ENCODE measurements at regions not wholly inside any gene's neighbourhood (a gene's known extent, or its start where the extent isn't known, plus 50 kb on each side); places are given as distances from the start of the nearest gene placed in this dataset.
A peak's percentile ranks its signal among the peaks of the same experiment; 100 is the strongest.

- DNase-seq (ENCODE audit: low read depth in 3 of 3) = peak in 2 of 3 experiments; percentile 31 to 47
Observed at GRCh38 chr13:40190641-40191100, 475.8 kb downstream of the FOXO1 start.

DNA sequence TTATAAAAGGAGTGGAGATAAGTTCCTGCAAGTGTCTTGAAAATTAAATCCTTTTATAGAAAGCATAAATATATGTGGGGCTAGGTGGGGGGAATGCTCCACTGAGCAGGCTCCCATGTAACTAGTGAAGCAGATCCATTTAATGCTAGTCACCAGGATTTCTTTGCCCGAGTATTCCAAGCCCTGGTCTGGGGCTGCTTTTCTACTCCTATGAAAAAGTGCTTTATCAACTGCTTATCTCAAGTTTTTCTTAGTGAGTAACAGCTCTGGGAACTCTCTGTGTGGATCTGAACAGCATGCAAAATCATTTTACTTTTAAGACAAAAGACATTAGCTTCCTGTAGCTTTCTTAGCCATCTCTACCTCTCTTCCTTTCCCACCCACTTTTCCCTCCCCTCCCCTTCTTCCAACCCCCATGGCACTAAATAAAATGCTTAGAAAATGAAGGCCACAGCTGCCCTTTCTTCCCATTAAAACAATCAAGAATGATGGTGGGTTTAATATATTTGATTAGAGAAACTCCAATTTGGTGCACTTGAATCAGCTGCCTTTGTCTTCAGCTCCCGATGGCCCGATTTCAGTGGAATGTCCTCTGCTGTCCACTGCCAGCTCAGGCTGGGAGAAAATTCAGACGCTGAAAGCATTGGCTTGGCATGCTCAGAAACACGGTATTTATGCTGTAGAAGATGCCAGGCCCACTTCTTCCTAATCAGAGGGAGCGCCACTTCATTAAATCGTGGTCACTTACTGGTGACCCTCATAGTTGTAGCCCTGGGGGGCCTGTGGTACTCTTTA, 475.1 kb downstream of the FOXO1 start:
- DNase-seq (ENCODE audit: low read depth in 3 of 3) = no peak

- no peak for DNase-seq (ENCODE audit: low read depth in 3 of 3)
Observed at GRCh38 chr13:40192452-40192851, 474.0 kb downstream of the FOXO1 start.

DNA sequence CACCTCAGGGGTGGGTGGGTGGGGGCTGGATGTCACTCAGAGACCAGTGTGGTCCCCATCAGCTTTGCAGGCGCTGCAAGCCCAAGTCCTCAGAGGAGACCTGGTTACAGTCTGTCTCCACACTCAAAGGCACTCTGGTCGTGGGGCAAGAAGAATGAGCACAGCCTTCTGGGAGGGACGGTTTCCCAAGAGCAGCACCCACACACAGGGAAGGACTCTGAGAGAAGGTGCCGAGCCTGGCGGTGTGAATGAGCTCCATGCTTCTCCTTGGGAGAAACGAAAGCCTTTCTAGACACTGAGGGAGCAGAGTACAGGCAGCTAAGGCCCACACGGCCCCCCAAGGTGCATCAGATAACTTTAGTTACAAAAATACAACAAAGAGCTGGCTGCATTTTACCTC, 473.6 kb downstream of the FOXO1 start:
- no peak for DNase-seq (ENCODE audit: low read depth in 3 of 3)

GRCh38 chr13:40193286-40194223, 472.9 kb downstream of the FOXO1 start:
- no peak for DNase-seq (ENCODE audit: low read depth in 3 of 3)

DNA sequence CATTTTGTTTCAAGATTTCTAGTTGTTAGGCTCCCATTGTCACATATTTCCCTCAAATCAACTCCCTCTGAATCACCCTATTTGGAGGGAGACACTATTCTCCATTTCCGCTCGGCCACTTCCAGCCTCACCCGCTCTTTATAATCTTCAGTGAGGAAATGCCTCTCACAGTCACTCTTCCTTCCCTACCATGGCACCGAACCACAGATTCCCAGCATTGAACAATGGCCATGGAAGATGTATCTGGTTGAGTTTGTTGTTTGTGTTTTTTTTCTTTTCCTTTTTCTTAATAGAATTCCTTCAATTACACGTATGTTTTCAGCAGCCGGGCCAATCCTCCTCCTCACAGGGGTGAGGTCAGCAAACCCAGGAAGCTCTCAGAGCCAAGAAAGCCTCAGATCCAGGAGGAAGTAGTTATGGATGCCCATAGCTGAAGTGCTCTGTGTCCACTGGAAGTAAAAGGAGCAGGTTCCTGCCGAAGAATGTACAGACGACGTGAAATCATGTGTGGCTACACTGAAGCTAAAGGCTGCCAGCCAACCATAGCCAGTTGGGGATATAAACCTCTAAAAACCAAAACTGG, 472.1 kb downstream of the FOXO1 start:
- DNase-seq (ENCODE audit: low read depth in 3 of 3) = no peak

- no peak for DNase-seq (ENCODE audit: low read depth in 3 of 3)
Observed at GRCh38 chr13:40197049-40197448, 469.4 kb downstream of the FOXO1 start.

GRCh38 chr13:40197936-40198595, 468.4 kb downstream of the FOXO1 start:
- DNase-seq (ENCODE audit: low read depth in 3 of 3) = no peak

GRCh38 chr13:40200273-40200978, 466.0 kb downstream of the FOXO1 start:
- no peak for DNase-seq (ENCODE audit: low read depth in 3 of 3)

DNA sequence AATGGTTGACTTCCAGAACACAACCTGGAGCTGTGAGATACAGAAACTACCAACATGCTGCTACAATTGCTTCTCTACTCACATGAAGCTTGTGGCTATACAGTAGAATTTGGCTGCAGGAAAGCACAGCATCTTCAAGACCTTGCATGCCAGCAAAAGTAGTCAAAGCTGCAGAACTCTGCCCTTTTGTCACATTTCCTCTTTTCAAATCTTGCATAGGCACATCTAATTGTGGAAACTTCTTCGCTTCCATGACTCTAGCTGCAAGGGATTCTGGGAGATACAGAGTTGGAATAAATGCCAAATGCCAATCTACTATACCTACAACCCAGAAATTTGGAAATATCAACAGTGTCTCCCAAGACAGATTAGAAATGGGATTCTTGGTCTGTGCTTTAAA, 462.2 kb downstream of the FOXO1 start:
- no peak for DNase-seq (ENCODE audit: low read depth in 3 of 3)

- DNase-seq (ENCODE audit: low read depth in 3 of 3) = no peak
Observed at GRCh38 chr13:40205771-40206240, 460.6 kb downstream of the FOXO1 start.

GRCh38 chr13:40206241-40207000, 460.0 kb downstream of the FOXO1 start:
- DNase-seq (ENCODE audit: low read depth in 3 of 3) = peak in 2 of 3 experiments; percentile 14 to 26

GRCh38 chr13:40207001-40207478, 459.4 kb downstream of the FOXO1 start:
- DNase-seq (ENCODE audit: low read depth in 3 of 3) = no peak

GRCh38 chr13:40208517-40208916, 457.9 kb downstream of the FOXO1 start:
- no peak for DNase-seq (ENCODE audit: low read depth in 3 of 3)

- no peak for DNase-seq (ENCODE audit: low read depth in 3 of 3)
Observed at GRCh38 chr13:40210865-40211585, 455.4 kb downstream of the FOXO1 start.

DNA sequence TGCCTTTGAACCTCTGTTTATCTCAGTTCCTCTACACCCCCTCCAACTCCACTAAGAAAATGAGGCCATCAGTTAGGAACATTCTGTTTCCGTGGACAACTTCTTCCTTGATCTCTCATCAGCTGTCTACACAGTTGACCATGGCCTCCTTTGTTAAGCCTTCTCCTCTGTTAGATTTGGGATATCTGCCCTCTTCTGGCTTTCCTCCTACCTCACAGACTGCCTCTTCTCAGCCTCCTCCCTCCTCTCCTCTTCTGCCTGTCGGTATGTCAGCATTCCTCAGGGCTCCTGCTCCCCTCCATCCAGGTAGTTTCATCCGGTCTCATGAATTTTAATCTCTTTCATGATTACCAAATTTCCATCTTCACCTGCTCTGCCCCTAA, 454.9 kb downstream of the FOXO1 start:
- DNase-seq (ENCODE audit: low read depth in 3 of 3) = no peak

DNA sequence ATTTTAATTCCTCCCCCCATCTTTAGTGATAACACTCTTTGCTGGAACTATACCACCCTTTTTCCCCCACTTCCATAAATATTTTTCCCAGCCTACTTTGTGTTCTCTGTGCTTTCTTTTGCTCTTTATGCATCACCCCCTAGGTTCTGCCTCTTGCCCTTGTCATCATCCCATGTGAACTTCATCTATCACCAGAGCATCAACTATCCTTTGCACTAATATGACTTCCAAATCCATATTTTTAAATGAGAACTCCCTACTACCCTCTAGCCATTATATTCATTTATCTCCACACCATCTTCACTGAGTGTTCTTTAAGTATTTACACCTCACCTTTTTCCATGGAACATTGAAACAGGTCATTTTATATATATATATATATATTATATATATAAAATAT, 452.7 kb downstream of the FOXO1 start:
- no peak for DNase-seq (ENCODE audit: low read depth in 3 of 3)

DNA sequence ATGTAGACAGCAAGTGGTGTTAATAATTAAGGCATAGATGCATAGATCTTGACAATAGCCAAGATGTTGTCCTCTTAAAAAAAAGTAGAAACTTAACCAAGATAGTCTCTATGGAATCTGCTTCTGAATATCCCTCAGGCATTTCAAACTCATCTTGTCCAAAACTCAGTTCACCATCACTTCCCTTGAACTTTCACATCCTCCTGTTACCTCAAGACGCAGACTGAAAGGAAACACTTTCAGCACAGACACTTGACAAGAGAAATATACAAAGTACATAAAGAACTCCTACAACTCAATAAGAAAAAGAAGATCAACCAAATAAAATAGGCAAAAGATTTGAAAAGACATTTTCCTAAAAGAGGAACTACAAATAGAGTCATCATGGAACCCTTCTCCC, 451.1 kb downstream of the FOXO1 start:
- DNase-seq (ENCODE audit: low read depth in 3 of 3) = no peak

DNA sequence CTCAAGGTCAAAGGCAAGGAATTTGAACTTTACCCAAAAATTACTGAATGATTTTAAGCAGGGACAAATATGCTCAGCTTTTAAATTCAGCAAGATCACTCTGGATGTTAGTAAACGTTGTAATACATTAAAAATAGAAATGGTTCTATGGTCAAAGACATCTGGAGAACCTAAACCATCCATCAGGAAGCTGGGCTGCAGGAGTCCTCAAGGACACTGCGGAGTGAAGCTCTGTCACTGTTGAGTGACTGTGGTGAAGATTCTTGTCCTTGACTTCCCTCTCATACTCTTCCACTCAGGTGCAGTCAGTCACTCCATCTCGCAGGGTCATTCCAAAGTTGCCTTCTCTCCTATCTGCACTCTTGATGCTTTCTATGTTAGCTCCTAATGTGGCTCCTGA, 450.7 kb downstream of the FOXO1 start:
- no peak for DNase-seq (ENCODE audit: low read depth in 3 of 3)
